Choroid plexus epithelial cell (primary cell): ENCODE measurements at regions not wholly inside any gene's neighbourhood (a gene's known extent, or its start where the extent isn't known, plus 50 kb on each side); places are given as distances from the start of the nearest gene placed in this dataset.
A peak's percentile ranks its signal among the peaks of the same experiment; 100 is the strongest.

ENCODE experiments used
- DNase-seq: peaks from one replicate; pipeline ENCODE4 v3.0.0-alpha.2; 2010; ENCODE audit warnings: low read depth
- H3K4me3 ChIP-seq: 2 replicates; pipeline ENCODE4 v1.5.1; 2011; ENCODE audit warnings: low read depth, mild to moderate bottlenecking, control low read depth, low read length, moderate library complexity
- CTCF ChIP-seq: conservative IDR thresholded peaks from 2 replicates; pipeline ENCODE4 v1.5.1; 2011; ENCODE audit warnings: low read depth, mild to moderate bottlenecking, control low read depth, inconsistent platforms, low read length, moderate library complexity

- no peak overlapping the region for H3K4me3 ChIP-seq
- TF ChIP-seq CTCF, result peak; percentile 18
- DNase-seq, result peak; percentile 63
These were observed 166.2 kb upstream of the TGFBR2 start for GRCh38 chr3:30440147-30440604.

GRCh38 chr3:30440880-30441279 is 165.5 kb upstream of the TGFBR2 start:
- peak; percentile 87 for DNase-seq
- no peak for TF ChIP-seq CTCF
- no peak overlapping the region for H3K4me3 ChIP-seq

- H3K4me3 ChIP-seq, result no peak overlapping the region
- TF ChIP-seq CTCF, result peak; percentile 29
- peak; percentile 77 for DNase-seq
These were observed 162.4 kb upstream of the TGFBR2 start for GRCh38 chr3:30443756-30444673.

GRCh38 chr3:30448450-30449289 is 157.7 kb upstream of the TGFBR2 start:
- TF ChIP-seq CTCF, result no peak
- DNase-seq, result no peak
- H3K4me3 ChIP-seq, result no peak overlapping the region

GRCh38 chr3:30449290-30449632 is 157.1 kb upstream of the TGFBR2 start:
- TF ChIP-seq CTCF, result no peak
- H3K4me3 ChIP-seq, result no peak overlapping the region
- DNase-seq, result no peak

GRCh38 chr3:30452446-30452845 is 154.0 kb upstream of the TGFBR2 start:
- no peak for DNase-seq
- no peak overlapping the region for H3K4me3 ChIP-seq
- no peak for TF ChIP-seq CTCF
